ENCODE measurements at regions not wholly inside any gene's neighbourhood (a gene's known extent, or its start where the extent isn't known, plus 50 kb on each side); places are given as distances from the start of the nearest gene placed in this dataset.
"Not testable (repeated sequence)": the region's sequence is repeated elsewhere in the genome, so short reads cannot be mapped to it uniquely, and the experiment has no call there.

DNA sequence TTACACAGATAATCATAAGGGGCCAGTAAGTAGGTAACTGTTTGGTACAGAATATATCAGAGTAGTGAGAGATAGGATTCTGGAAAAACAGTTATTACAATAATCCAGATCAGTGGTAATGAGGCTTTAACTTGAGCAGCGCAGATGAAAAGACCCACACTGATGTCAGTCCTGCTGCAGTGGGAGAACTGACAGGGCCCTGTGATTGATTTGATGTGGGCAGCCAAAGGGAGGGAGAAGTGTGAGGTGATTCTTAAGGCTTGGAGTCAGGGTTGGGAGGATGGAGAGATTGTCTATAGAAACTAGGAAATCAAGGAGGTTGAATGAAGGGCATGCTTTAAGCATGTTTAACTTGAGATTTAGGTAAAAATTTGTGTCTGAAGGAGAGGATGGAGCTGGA lies 161.4 kb downstream of the VSIG4 start:
- Histone ChIP-seq H3K36me3 (replicated peaks in 1 of 2; ENCODE audit: control insufficient read depth in 1 of 2, insufficient read depth in 2 of 2, low read length in 2 of 2) (no peaks in the 10 kb centered on the region), H3K9ac (ENCODE audit: insufficient read depth, low read depth, low read length) (no peak overlapping the region), H4K20me1 (ENCODE audit: insufficient read depth, low read length) (no peaks in the 10 kb centered on the region), H3K4me2 (ENCODE audit: low read depth, low read length) (no peak overlapping the region), H3K4me1 (ENCODE audit: insufficient read depth, low read length) (no peaks in the 10 kb centered on the region), H3K27ac (ENCODE audit: extremely low read length, insufficient read depth, low read length) (no peak overlapping the region), H3K9me3 (ENCODE audit: low read length) (no peaks in the 10 kb centered on the region), H3K79me2 (ENCODE audit: insufficient read depth, low read length) (no peaks in the 10 kb centered on the region), H2AFZ (ENCODE audit: low read length) (no peak overlapping the region), H3K4me3 (replicated peaks in 1 of 3; ENCODE audit: insufficient read depth in 1 of 3, low read depth in 2 of 3, low read length in 3 of 3) (no peak overlapping the region), H3K27me3 (ENCODE audit: control insufficient read depth in 1 of 2, insufficient read depth in 2 of 2, low read length in 2 of 2) (no peaks in the 10 kb centered on the region)
- DNase-seq (ENCODE audit: low spot score) = no peak
- no peak for ATAC-seq
- WGBS (ENCODE audit: low lambda C conversion rate) = 0% methylated on average over 1 of the region's 1 CpG
- TF ChIP-seq ZNF263 (CRISPR knock-in tag; IDR thresholded peaks at IDR 0.05) = no peak
- TF ChIP-seq THYN1 (CRISPR knock-in tag; IDR thresholded peaks at IDR 0.05; ENCODE audit: borderline replicate concordance, low read depth) = no peak
- TF ChIP-seq, protein P1, sequence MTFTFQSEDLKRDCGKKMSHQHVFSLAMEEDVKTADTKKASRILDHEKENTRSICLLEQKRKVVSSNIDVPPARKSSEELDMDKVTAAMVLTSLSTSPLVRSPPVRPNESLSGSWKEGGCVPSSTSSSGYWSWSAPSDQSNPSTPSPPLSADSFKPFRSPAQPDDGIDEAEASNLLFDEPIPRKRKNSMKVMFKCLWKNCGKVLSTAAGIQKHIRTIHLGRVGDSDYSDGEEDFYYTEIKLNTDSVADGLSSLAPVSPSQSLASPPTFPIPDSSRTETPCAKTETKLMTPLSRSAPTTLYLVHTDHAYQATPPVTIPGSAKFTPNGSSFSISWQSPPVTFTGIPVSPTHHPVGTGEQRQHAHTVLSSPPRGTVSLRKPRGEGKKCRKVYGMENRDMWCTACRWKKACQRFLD (CRISPR knock-in tag; IDR thresholded peaks at IDR 0.05; ENCODE audit: borderline replicate concordance) = no peak
- ChIA-PET POLR2A (no interaction called here), CTCF (ENCODE audit: low intra/inter-chr PET ratio, low total read pairs) (no interaction called here)
- intact Hi-C loops (cut with micrococcal nuclease; ENCODE audit: unreplicated experiment) (no loop called here), in situ Hi-C loops (cut with HindIII; ENCODE audit: extremely low pct_ligation_motif_present, low pct_unique_long_range_greater_than_20kb) (no loop called here)
- no peak for FAIRE-seq
- BruUV-seq (replicated peaks) = no TSS peak

DNA sequence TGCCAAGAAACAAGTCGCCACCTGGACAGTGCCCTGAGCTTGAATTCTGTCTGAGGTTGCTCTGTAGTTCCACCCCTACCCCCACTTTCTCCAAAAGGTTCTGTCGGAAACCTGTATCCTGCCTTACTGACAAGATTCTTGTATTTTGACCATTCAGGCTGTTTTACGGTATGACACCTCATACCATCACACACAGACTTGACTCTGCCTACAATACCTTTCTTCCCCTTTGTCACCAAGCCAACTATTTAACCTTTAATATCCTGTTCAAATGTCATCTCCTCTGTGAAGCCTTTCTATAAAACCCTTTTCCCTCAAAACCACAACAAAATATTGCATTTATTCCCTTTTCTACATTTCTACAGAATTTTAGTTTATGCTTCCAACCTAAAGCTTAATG lies 161.9 kb downstream of the VSIG4 start:
- BruUV-seq (replicated peaks) = no TSS peak
- no peaks in the 10 kb centered on the region for H3K4me1 ChIP-seq (ENCODE audit: insufficient read depth, low read length)
- FAIRE-seq (no peak), DNase-seq (ENCODE audit: low spot score) (no peak), ATAC-seq (no peak)
- no peak overlapping the region for H3K27ac ChIP-seq (ENCODE audit: extremely low read length, insufficient read depth, low read length)
- ChIA-PET CTCF (ENCODE audit: low intra/inter-chr PET ratio, low total read pairs) (no interaction called here), POLR2A (no interaction called here)
- 8% methylated on average over 2 of the region's 3 CpGs for WGBS (ENCODE audit: low lambda C conversion rate)
- no peak overlapping the region for H2AFZ ChIP-seq (ENCODE audit: low read length)
- H3K9ac ChIP-seq (ENCODE audit: insufficient read depth, low read depth, low read length) = no peak overlapping the region
- H3K4me3 ChIP-seq (replicated peaks in 1 of 3; ENCODE audit: insufficient read depth in 1 of 3, low read depth in 2 of 3, low read length in 3 of 3) = no peak overlapping the region
- no peak for TF ChIP-seq HMG20A (CRISPR knock-in tag; IDR thresholded peaks at IDR 0.05; ENCODE audit: borderline replicate concordance)
- TF ChIP-seq, protein P2, sequence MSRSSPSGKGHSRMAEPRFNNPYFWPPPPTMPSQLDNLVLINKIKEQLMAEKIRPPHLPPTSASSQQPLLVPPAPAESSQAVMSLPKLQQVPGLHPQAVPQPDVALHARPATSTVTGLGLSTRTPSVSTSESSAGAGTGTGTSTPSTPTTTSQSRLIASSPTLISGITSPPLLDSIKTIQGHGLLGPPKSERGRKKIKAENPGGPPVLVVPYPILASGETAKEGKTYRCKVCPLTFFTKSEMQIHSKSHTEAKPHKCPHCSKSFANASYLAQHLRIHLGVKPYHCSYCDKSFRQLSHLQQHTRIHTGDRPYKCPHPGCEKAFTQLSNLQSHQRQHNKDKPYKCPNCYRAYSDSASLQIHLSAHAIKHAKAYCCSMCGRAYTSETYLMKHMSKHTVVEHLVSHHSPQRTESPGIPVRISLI (CRISPR knock-in tag; IDR thresholded peaks at IDR 0.05; ENCODE audit: borderline replicate concordance) = no peak
- no peak for TF ChIP-seq TCF7L2 (IDR thresholded peaks at IDR 0.05; ENCODE audit: low read depth, low read length)
- TF ChIP-seq ZBTB21 (CRISPR knock-in tag; IDR thresholded peaks at IDR 0.05) = no peak
- TF ChIP-seq, protein P3, sequence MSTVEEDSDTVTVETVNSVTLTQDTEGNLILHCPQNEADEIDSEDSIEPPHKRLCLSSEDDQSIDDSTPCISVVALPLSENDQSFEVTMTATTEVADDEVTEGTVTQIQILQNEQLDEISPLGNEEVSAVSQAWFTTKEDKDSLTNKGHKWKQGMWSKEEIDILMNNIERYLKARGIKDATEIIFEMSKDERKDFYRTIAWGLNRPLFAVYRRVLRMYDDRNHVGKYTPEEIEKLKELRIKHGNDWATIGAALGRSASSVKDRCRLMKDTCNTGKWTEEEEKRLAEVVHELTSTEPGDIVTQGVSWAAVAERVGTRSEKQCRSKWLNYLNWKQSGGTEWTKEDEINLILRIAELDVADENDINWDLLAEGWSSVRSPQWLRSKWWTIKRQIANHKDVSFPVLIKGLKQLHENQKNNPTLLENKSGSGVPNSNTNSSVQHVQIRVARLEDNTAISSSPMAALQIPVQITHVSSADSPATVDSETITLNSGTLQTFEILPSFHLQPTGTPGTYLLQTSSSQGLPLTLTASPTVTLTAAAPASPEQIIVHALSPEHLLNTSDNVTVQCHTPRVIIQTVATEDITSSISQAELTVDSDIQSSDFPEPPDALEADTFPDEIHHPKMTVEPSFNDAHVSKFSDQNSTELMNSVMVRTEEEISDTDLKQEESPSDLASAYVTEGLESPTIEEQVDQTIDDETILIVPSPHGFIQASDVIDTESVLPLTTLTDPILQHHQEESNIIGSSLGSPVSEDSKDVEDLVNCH (CRISPR knock-in tag; IDR thresholded peaks at IDR 0.05) = no peak
- no peaks in the 10 kb centered on the region for H3K9me3 ChIP-seq (ENCODE audit: low read length)
- intact Hi-C loops (cut with micrococcal nuclease; ENCODE audit: unreplicated experiment) (no loop called here), in situ Hi-C loops (cut with HindIII; ENCODE audit: extremely low pct_ligation_motif_present, low pct_unique_long_range_greater_than_20kb) (no loop called here)
- H4K20me1 ChIP-seq (ENCODE audit: insufficient read depth, low read length) = no peaks in the 10 kb centered on the region
- no peaks in the 10 kb centered on the region for H3K79me2 ChIP-seq (ENCODE audit: insufficient read depth, low read length)
- no peak overlapping the region for H3K4me2 ChIP-seq (ENCODE audit: low read depth, low read length)
- H3K27me3 ChIP-seq (ENCODE audit: control insufficient read depth in 1 of 2, insufficient read depth in 2 of 2, low read length in 2 of 2) = no peaks in the 10 kb centered on the region
- no peaks in the 10 kb centered on the region for H3K36me3 ChIP-seq (replicated peaks in 1 of 2; ENCODE audit: control insufficient read depth in 1 of 2, insufficient read depth in 2 of 2, low read length in 2 of 2)

DNA sequence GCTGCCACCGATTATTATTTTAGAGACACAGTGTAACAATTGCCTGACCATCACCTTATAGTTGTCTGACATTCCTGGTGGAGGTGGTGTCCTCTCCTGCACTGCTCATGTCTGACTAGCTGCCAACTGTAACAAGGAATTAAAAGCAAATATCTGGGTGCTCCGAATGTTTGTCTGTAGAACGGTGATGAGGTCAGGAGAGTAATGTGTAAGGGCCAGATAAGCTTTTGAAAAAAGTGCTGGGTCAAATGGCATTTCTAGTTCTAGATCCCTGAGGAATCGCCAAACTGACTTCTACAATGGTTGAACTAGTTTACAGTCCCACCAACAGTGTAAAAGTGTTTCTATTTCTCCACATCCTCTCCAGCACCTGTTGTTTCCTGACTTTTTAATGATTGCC lies 164.3 kb downstream of the VSIG4 start:
- H3K27ac ChIP-seq (ENCODE audit: extremely low read length, insufficient read depth, low read length); FAIRE-seq; in situ Hi-C loops (cut with HindIII; ENCODE audit: extremely low pct_ligation_motif_present, low pct_unique_long_range_greater_than_20kb); H2AFZ ChIP-seq (ENCODE audit: low read length); H3K79me2 ChIP-seq (ENCODE audit: insufficient read depth, low read length); H3K9me3 ChIP-seq (ENCODE audit: low read length); H3K27me3 ChIP-seq (ENCODE audit: control insufficient read depth in 1 of 2, insufficient read depth in 2 of 2, low read length in 2 of 2); H3K4me1 ChIP-seq (ENCODE audit: insufficient read depth, low read length); H3K4me3 ChIP-seq (replicated peaks in 1 of 3; ENCODE audit: insufficient read depth in 1 of 3, low read depth in 2 of 3, low read length in 3 of 3); POLR2A ChIA-PET; H4K20me1 ChIP-seq (ENCODE audit: insufficient read depth, low read length); DNase-seq (ENCODE audit: low spot score); CTCF ChIA-PET (ENCODE audit: low intra/inter-chr PET ratio, low total read pairs); BruUV-seq (replicated peaks); ATAC-seq; H3K4me2 ChIP-seq (ENCODE audit: low read depth, low read length); intact Hi-C loops (cut with micrococcal nuclease; ENCODE audit: unreplicated experiment); H3K9ac ChIP-seq (ENCODE audit: insufficient read depth, low read depth, low read length); H3K36me3 ChIP-seq (replicated peaks in 1 of 2; ENCODE audit: control insufficient read depth in 1 of 2, insufficient read depth in 2 of 2, low read length in 2 of 2): not testable (repeated sequence)
- WGBS (ENCODE audit: low lambda C conversion rate) = 0% methylated on average over 4 of the region's 4 CpGs

Data from HepG2 (cell line).